ENCODE measurements at regions not wholly inside any gene's neighbourhood (a gene's known extent, or its start where the extent isn't known, plus 50 kb on each side); places are given as distances from the start of the nearest gene placed in this dataset.
"Not testable (repeated sequence)": the region's sequence is repeated elsewhere in the genome, so short reads cannot be mapped to it uniquely, and the experiment has no call there.

- no peak for DNase-seq (ENCODE audit: insufficient read length, low spot score)
- TF ChIP-seq CTCF (IDR thresholded peaks at IDR 0.05; ENCODE audit: insufficient read depth, missing control alignments): no peak
- FAIRE-seq: no peak
Observed at GRCh38 chr14:105925615-105926372, 399.4 kb downstream of the TMEM121 start.

- DNase-seq (ENCODE audit: insufficient read length, low spot score) (no peak), FAIRE-seq (no peak)
- TF ChIP-seq CTCF (IDR thresholded peaks at IDR 0.05; ENCODE audit: insufficient read depth, missing control alignments): no peak
Observed at GRCh38 chr14:105926373-105927095, 400.2 kb downstream of the TMEM121 start.

- FAIRE-seq: no peak
- TF ChIP-seq CTCF (IDR thresholded peaks at IDR 0.05; ENCODE audit: insufficient read depth, missing control alignments): no peak
- no peak for DNase-seq (ENCODE audit: insufficient read length, low spot score)
Observed at GRCh38 chr14:105927096-105928060, 401.0 kb downstream of the TMEM121 start.

- not testable (repeated sequence) for DNase-seq (ENCODE audit: insufficient read length, low spot score)
Observed at GRCh38 chr14:105928171-105929111, 402.1 kb downstream of the TMEM121 start.

GRCh38 chr14:105929327-105930081, 403.1 kb downstream of the TMEM121 start:
- DNase-seq (ENCODE audit: insufficient read length, low spot score): no peak

More at GRCh38 chr14:105928171-105929111, 402.1 kb downstream of the TMEM121 start:
- not testable (repeated sequence) for FAIRE-seq

More at GRCh38 chr14:105929327-105930081, 403.1 kb downstream of the TMEM121 start:
- FAIRE-seq: no peak
- TF ChIP-seq CTCF (IDR thresholded peaks at IDR 0.05; ENCODE audit: insufficient read depth, missing control alignments): no peak
